ENCODE measurements at regions not wholly inside any gene's neighbourhood (a gene's known extent, or its start where the extent isn't known, plus 50 kb on each side); places are given as distances from the start of the nearest gene placed in this dataset.

GRCh38 chr7:17681965-17682364, 258.3 kb downstream of the SNX13 start:
- ChIA-PET CTCF (interaction anchor here (0.8 to 4.5 kb wide), 12 partner anchors 8 to 668 kb away, joined by 3 to 39 read pairs (median 6); no protein-coding TSS in a partner anchor), POLR2A (no interaction called here)
- TF ChIP-seq CTCF (IDR thresholded peaks at IDR 0.05; ENCODE audit: insufficient read depth, low read depth, low read length) = no peak
- no peak for DNase-seq (ENCODE audit: low read depth)
- Histone ChIP-seq H3K27me3 (ENCODE audit: control insufficient read depth, insufficient read depth, low read length) (no peaks in the 10 kb centered on the region), H3K36me3 (ENCODE audit: control insufficient read depth, insufficient read depth, low read length) (no peaks in the 10 kb centered on the region), H3K4me3 (ENCODE audit: low read depth, low read length) (no peak overlapping the region)

DNA sequence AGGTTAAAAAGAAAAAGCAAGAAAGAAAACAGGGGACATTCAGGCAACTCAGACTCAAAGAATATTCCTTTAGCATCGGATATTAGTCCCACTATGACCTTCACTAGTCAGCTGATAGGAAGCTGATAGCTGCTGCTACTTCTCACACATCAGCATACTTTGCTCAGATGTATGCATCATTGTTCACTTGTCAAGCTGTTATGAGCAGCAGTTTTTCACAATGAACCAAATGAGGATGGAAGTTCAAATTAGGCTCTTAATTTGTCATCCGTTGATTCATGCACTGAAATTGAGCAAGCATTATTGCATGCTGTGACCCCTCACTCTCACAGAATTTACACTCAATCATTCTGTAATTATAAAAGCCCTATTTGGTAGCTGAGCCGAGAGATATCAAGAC, 257.7 kb downstream of the SNX13 start:
- POLR2A ChIA-PET = no interaction called here
- Histone ChIP-seq H3K36me3 (ENCODE audit: control insufficient read depth, insufficient read depth, low read length) (no peaks in the 10 kb centered on the region), H3K4me3 (ENCODE audit: low read depth, low read length) (no peak overlapping the region), H3K27me3 (ENCODE audit: control insufficient read depth, insufficient read depth, low read length) (no peaks in the 10 kb centered on the region)
- CTCF ChIA-PET = interaction anchor here (1.1 to 4.5 kb wide), 8 partner anchors 14 to 667 kb away, joined by 3 to 39 read pairs (median 5); no protein-coding TSS in a partner anchor
- DNase-seq (ENCODE audit: low read depth) = no peak
- no peak for TF ChIP-seq CTCF (IDR thresholded peaks at IDR 0.05; ENCODE audit: insufficient read depth, low read depth, low read length)

- ChIA-PET POLR2A (no interaction called here), CTCF (interaction anchor here (0.7 to 2.7 kb wide), 2 partner anchors 14 to 660 kb away, joined by 3 to 8 read pairs; no protein-coding TSS in a partner anchor)
- DNase-seq (ENCODE audit: low read depth) = no peak
- no peak overlapping the region for H3K4me3 ChIP-seq (ENCODE audit: low read depth, low read length)
- no peaks in the 10 kb centered on the region for H3K36me3 ChIP-seq (ENCODE audit: control insufficient read depth, insufficient read depth, low read length)
- no peaks in the 10 kb centered on the region for H3K27me3 ChIP-seq (ENCODE audit: control insufficient read depth, insufficient read depth, low read length)
- TF ChIP-seq CTCF (IDR thresholded peaks at IDR 0.05; ENCODE audit: insufficient read depth, low read depth, low read length) = no peak
Measured at GRCh38 chr7:17685141-17685540, 255.2 kb downstream of the SNX13 start.

GRCh38 chr7:17687361-17687760, 252.9 kb downstream of the SNX13 start:
- POLR2A ChIA-PET = no interaction called here
- Histone ChIP-seq H3K36me3 (ENCODE audit: control insufficient read depth, insufficient read depth, low read length) (no peaks in the 10 kb centered on the region), H3K4me3 (ENCODE audit: low read depth, low read length) (no peak overlapping the region), H3K27me3 (ENCODE audit: control insufficient read depth, insufficient read depth, low read length) (no peaks in the 10 kb centered on the region)
- TF ChIP-seq CTCF (IDR thresholded peaks at IDR 0.05; ENCODE audit: insufficient read depth, low read depth, low read length) = no peak
- CTCF ChIA-PET = no interaction called here
- DNase-seq (ENCODE audit: low read depth) = no peak

GRCh38 chr7:17689361-17689902, 250.9 kb downstream of the SNX13 start:
- CTCF ChIA-PET = interaction anchor here (0.6 to 1.3 kb wide), 6 partner anchors 8 to 898 kb away, joined by 3 to 11 read pairs (median 3); no protein-coding TSS in a partner anchor
- TF ChIP-seq CTCF (IDR thresholded peaks at IDR 0.05; ENCODE audit: insufficient read depth, low read depth, low read length) = no peak
- no peaks in the 10 kb centered on the region for H3K36me3 ChIP-seq (ENCODE audit: control insufficient read depth, insufficient read depth, low read length)
- H3K27me3 ChIP-seq (ENCODE audit: control insufficient read depth, insufficient read depth, low read length) = no peaks in the 10 kb centered on the region
- no peak overlapping the region for H3K4me3 ChIP-seq (ENCODE audit: low read depth, low read length)
- no peak for DNase-seq (ENCODE audit: low read depth)
- POLR2A ChIA-PET = no interaction called here

Data from BJ (cell line).